Activated naive CD4-positive, alpha-beta T cell treated with anti-CD3 and anti-CD28 coated beads for 36 hours (primary cell): ENCODE measurements at regions not wholly inside any gene's neighbourhood (a gene's known extent, or its start where the extent isn't known, plus 50 kb on each side); places are given as distances from the start of the nearest gene placed in this dataset.

ENCODE experiments used
- CTCF ChIA-PET: fragments of 350-600 bp; sonication (Branson Sonifier 250); formaldehyde crosslinking; loops from one replicate; lab custom pipeline; 2021; ENCODE audit warnings: antibody characterized with exemption; lab: Charles Lee
- DNase-seq: peaks from one replicate; pipeline ENCODE4 v3.0.0-alpha.2; 2020
- H3K27ac Mint-ChIP-seq: one replicate; pipeline ENCODE4 v1.8.0; 2021; ENCODE audit warnings: mild to moderate bottlenecking, mixed read lengths
- H3K27me3 Mint-ChIP-seq: one replicate; pipeline ENCODE4 v1.8.0; 2021; ENCODE audit warnings: low read depth, mixed read lengths
- H3K36me3 Mint-ChIP-seq: one replicate; pipeline ENCODE4 v1.8.0; 2021; ENCODE audit warnings: low read depth, mixed read lengths
- H3K4me1 Mint-ChIP-seq: one replicate; pipeline ENCODE4 v1.8.0; 2021; ENCODE audit warnings: low read depth, mixed read lengths
- H3K4me3 Mint-ChIP-seq: one replicate; pipeline ENCODE4 v1.8.0; 2021; ENCODE audit warnings: mild to moderate bottlenecking, moderate library complexity, mixed read lengths
- H3K9me3 Mint-ChIP-seq: one replicate; pipeline ENCODE4 v1.8.0; 2021; ENCODE audit warnings: mixed read lengths
- intact Hi-C: fragments of 100-400 bp; cut with micrococcal nuclease; formaldehyde crosslinking; loops from one replicate; pipeline ENCODE4 v1.15.1; 2023

DNA sequence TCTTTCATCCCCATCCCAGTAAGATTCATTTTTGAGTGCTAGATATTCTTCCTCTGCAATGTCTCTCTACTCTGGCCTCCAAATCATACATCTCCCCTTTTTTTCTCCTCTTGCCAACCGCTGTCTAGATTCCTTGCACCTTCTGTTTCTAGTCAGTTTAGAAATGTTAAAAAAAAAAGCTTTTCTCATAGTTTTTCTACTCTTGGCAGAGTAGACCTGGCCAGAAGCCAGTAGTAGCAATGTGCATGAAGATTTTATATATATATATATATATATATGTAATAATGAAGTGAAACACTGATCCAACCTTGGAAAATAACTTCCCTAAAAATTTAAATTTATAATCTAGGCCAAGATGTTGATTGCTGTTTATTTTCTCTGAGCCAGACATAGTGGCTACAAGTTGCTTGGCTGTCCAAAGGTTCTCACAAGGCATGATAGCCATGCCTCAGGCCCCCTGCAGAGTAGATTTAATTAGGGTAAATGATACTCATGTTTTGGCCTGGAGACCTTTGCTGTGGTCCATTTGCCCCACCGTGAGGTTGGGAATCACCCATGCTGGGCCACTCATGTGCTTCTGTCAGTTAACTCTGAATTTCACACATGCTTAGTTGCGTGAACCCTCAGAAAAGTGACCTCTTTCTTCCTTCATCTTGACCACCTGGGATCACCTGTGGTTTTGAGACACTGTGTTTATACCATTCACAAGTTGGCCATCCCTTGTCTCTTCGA, 103.4 kb upstream of the KCNE2 start:
- no peak overlapping the region for H3K4me3 Mint-ChIP-seq
- no peak overlapping the region for H3K27ac Mint-ChIP-seq
- peaks cover 13% of the 10 kb centered on the region for H3K9me3 Mint-ChIP-seq
- intact Hi-C loops = no loop called here
- peaks cover 1% of the 10 kb centered on the region for H3K27me3 Mint-ChIP-seq
- CTCF ChIA-PET = interaction anchor here (0.6 to 0.7 kb wide), 2 partner anchors 30 to 51 kb away, joined by 3 read pairs; no protein-coding TSS in a partner anchor
- peaks cover 10% of the 10 kb centered on the region for H3K36me3 Mint-ChIP-seq
- no peak for DNase-seq
- no peaks in the 10 kb centered on the region for H3K4me1 Mint-ChIP-seq

DNA sequence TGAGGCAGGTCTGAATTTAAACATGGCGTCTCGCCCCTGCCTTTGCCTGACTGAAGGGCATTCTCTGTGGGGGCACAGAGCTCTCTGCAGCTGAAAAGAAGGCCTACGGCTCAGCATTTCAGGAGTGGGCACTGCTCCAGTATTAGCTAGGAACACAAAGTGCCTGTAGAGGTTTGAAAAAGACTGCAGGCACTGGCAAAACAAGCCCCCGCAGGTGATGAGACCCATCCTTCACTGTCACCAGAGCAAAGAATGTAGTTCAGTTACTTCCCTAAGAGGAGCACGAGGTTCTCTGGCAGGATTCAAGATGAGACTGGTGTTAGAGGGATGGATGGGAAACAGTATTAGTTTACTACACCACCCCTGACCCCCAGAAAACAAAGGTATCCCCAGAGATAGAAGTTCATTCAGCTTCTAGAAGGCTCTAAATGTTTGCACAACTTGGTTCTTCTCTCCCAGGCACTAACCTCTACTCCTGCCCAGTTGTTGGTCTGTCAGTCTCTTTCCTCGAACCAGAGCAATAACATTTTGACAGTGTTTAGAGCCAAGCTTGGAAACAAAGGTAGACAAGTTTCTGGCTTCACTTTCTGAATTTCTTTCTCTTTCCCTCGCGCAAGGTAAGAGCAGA, 101.9 kb upstream of the KCNE2 start:
- CTCF ChIA-PET = interaction anchor here (0.6 kb wide), 1 partner anchor 54 kb away, joined by 3 read pairs; no protein-coding TSS in a partner anchor
- Mint-ChIP-seq H3K27me3 (no peaks in the 10 kb centered on the region), H3K9me3 (peaks cover 11% of the 10 kb centered on the region), H3K4me3 (no peak overlapping the region), H3K36me3 (peaks cover 10% of the 10 kb centered on the region), H3K4me1 (no peaks in the 10 kb centered on the region), H3K27ac (no peak overlapping the region)
- intact Hi-C loops = no loop called here
- no peak for DNase-seq

DNA sequence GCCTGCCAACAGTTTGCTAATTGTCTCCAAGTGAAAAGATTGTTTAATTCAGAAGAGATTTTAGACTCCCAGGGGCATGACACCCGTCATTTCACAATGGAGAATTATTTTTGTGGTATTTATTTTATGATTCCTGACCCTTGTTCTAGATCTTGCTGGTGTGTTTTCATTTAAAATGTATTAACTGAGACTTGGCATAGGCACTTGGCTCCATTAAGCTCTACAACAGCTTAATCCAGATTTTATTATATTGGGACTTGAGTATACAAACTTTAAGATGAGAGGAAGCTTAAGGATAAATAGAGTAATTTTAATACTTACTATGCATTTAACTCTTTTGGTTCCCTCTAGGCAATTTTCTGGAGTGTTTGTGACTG, 101.3 kb upstream of the KCNE2 start:
- Mint-ChIP-seq H3K27ac (no peak overlapping the region), H3K9me3 (peaks cover 11% of the 10 kb centered on the region), H3K4me1 (no peaks in the 10 kb centered on the region), H3K27me3 (no peaks in the 10 kb centered on the region), H3K36me3 (peaks cover 10% of the 10 kb centered on the region), H3K4me3 (no peak overlapping the region)
- CTCF ChIA-PET = no interaction called here
- no peak for DNase-seq
- intact Hi-C loops = no loop called here

DNA sequence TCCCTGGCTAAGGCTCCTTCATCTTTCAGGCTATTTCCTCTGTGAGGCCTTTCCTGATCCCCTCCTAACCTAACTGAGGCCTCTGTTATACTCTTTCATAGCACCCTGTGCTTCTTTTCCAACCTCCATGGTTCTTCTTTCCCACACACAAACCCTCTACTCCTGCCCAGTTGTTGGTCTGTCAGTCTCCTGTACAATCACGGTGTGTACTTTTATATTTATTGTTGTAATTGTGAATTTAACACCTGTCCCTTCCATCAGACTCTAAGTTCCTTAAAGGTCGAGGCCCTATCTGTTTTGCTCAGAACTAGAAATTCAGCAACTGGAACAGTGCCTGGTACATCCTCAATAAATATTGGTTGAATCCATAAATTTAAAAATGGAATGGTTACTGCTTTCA, 100.2 kb upstream of the KCNE2 start:
- intact Hi-C loops = no loop called here
- no peak overlapping the region for H3K4me3 Mint-ChIP-seq
- H3K27me3 Mint-ChIP-seq = no peaks in the 10 kb centered on the region
- peaks cover 10% of the 10 kb centered on the region for H3K36me3 Mint-ChIP-seq
- no peak overlapping the region for H3K27ac Mint-ChIP-seq
- CTCF ChIA-PET = interaction anchor here (1.3 kb wide), 1 partner anchor 99 kb away, joined by 3 read pairs; no protein-coding TSS in a partner anchor
- peaks cover 11% of the 10 kb centered on the region for H3K9me3 Mint-ChIP-seq
- no peaks in the 10 kb centered on the region for H3K4me1 Mint-ChIP-seq
- no peak for DNase-seq

DNA sequence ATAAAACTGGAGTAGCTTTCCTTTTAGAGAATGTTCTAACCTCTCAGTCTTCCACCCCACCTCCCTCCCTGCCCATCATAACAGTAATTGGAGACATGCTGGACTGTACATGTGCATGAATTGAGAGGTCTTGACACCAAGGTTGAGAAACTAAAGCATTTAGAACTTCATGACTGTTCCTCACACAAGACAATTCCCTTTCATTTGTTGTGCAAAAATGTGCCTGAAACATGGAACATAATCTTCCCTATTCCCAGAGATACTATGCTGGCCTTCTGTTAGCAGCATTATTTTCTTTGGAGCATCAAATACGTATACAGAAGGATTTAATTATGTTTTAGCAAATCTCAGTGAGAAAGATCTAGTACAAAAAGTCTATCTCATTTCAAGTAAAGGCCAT, 97.5 kb upstream of the KCNE2 start:
- intact Hi-C loops = no loop called here
- DNase-seq = no peak
- H3K4me3 Mint-ChIP-seq = no peak overlapping the region
- no peaks in the 10 kb centered on the region for H3K4me1 Mint-ChIP-seq
- H3K27ac Mint-ChIP-seq = no peak overlapping the region
- H3K36me3 Mint-ChIP-seq = peaks cover 10% of the 10 kb centered on the region
- H3K9me3 Mint-ChIP-seq = peaks cover 11% of the 10 kb centered on the region
- H3K27me3 Mint-ChIP-seq = no peaks in the 10 kb centered on the region
- CTCF ChIA-PET = no interaction called here

DNA sequence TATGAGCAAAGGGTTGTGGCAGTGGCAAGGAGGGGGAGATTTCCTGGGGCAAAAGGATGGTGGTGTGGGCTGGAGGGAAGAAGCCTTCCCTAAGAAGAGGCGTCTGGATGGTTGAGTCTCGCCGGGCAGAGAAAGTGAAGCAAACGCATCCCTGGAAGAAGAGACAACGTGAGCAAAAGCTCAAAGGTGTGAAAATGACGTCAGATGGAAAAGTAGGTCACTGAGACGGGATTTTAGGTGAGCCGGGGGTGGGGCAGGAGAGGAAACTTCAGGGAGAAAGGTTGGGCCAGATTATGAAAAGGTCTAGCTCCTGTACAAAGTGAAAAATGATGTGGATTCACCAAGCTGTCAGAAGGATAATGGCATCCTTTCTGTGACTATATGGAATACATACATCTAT, 95.3 kb upstream of the KCNE2 start:
- CTCF ChIA-PET = no interaction called here
- no peak overlapping the region for H3K27ac Mint-ChIP-seq
- DNase-seq = no peak
- H3K9me3 Mint-ChIP-seq = peaks cover 5% of the 10 kb centered on the region
- no peaks in the 10 kb centered on the region for H3K4me1 Mint-ChIP-seq
- intact Hi-C loops = no loop called here
- H3K36me3 Mint-ChIP-seq = peaks cover 3% of the 10 kb centered on the region
- no peak overlapping the region for H3K4me3 Mint-ChIP-seq
- peaks cover 2% of the 10 kb centered on the region for H3K27me3 Mint-ChIP-seq

DNA sequence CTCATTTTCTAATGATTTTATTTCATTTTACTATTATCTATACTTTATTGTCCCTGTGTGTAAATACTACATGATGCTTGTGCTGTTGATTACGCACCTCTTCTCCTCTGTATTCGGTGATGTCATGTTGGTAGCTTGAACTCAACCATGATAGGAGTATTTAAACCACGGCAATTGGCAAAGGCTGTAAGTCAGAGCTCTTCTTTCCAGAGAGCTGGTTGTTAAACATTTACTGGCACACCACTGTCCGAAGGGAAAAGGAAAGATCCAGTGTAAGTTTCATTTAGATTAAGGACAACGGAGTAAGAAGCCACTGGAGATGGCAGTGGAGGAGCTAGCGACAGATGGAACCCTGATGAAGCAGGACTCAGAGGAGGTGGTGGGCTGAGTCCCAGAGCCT, 93.4 kb upstream of the KCNE2 start:
- intact Hi-C loops = no loop called here
- no peak overlapping the region for H3K27ac Mint-ChIP-seq
- CTCF ChIA-PET = interaction anchor here (0.6 to 1.9 kb wide), 3 partner anchors 78 to 346 kb away, joined by 3 to 5 read pairs (median 3); no protein-coding TSS in a partner anchor
- no peak for DNase-seq
- no peaks in the 10 kb centered on the region for H3K4me1 Mint-ChIP-seq
- H3K4me3 Mint-ChIP-seq = no peak overlapping the region
- no peaks in the 10 kb centered on the region for H3K9me3 Mint-ChIP-seq
- peaks cover 4% of the 10 kb centered on the region for H3K27me3 Mint-ChIP-seq
- no peaks in the 10 kb centered on the region for H3K36me3 Mint-ChIP-seq

DNA sequence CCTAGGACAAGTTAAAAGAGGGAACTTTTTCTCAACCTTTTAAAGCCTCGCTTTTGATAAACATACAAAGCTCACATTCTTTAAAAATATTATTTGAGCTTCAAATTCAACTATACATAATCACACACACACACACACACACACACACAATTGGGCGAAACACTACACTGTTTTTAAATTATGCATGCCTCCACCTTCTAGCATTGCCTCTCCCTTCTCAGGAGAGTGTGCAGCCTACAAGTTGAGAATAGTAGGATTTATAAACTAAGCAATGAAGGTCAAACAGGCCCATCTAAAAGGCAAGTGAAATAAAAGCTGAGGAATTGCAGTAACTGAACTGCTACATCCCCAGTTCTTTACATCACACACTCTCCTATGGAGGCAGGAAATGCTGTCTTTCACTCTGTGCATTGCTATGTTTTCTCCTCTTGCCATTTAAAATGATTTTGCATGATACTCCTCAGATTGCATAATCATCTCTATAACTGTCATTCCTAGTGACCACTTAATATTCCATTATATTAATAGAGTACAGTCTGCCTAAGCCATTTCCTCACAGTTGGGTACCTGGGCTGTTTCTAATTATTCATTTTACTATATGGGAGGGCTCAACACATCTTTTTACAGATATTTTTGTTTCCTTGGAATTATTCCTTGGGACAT, 92.5 kb upstream of the KCNE2 start:
- peaks cover 4% of the 10 kb centered on the region for H3K27me3 Mint-ChIP-seq
- no peak overlapping the region for H3K27ac Mint-ChIP-seq
- intact Hi-C loops = no loop called here
- CTCF ChIA-PET = interaction anchor here (1.9 kb wide), 1 partner anchor 77 kb away, joined by 5 read pairs; no protein-coding TSS in a partner anchor
- H3K4me3 Mint-ChIP-seq = no peak overlapping the region
- DNase-seq = no peak
- H3K9me3 Mint-ChIP-seq = no peaks in the 10 kb centered on the region
- H3K4me1 Mint-ChIP-seq = no peaks in the 10 kb centered on the region
- no peaks in the 10 kb centered on the region for H3K36me3 Mint-ChIP-seq

DNA sequence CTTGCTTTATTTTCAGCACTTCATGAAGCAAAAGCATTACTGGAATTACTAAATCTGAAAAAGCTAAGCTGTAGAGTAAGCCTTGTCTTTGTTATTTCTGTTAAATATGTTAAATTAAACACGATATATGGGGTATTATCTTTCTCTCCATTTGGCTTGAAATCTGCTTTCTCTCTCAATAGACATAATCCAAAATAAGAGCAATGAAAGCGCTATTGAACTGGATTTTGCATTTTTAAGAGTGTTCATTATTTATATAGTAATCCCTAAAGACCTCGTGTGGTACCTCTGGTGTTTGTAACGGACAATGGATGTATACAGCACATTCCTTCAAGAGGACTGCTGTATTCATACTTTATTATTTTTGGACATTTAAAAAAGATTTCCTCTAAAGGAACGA, 91.5 kb upstream of the KCNE2 start:
- CTCF ChIA-PET = no interaction called here
- DNase-seq = no peak
- no peak overlapping the region for H3K4me3 Mint-ChIP-seq
- H3K27me3 Mint-ChIP-seq = peaks cover 4% of the 10 kb centered on the region
- intact Hi-C loops = no loop called here
- H3K9me3 Mint-ChIP-seq = no peaks in the 10 kb centered on the region
- no peak overlapping the region for H3K27ac Mint-ChIP-seq
- peaks cover 2% of the 10 kb centered on the region for H3K4me1 Mint-ChIP-seq
- no peaks in the 10 kb centered on the region for H3K36me3 Mint-ChIP-seq

DNA sequence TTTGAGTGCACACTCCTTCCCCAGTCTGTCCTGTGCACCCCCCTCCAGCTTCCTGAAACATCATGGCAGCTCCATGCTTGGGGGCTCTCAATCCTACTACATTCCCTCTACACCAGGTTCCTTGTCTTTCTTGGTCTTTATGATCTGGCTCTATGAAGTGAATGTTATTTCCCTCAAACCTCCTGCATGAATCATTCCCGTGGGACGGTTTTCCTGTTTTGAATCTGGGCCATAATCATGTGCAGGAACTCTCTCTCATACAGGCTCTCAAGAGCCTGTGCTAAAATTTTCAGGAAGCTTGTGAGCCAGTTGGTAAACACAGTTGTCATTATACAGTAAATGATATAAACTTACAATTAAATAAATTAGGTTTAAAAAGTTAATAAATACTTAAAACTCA, 89.8 kb upstream of the KCNE2 start:
- intact Hi-C loops = no loop called here
- CTCF ChIA-PET = interaction anchor here (0.5 to 0.9 kb wide), 2 partner anchors 74 to 1643 kb away, joined by 3 read pairs; no protein-coding TSS in a partner anchor

DNA sequence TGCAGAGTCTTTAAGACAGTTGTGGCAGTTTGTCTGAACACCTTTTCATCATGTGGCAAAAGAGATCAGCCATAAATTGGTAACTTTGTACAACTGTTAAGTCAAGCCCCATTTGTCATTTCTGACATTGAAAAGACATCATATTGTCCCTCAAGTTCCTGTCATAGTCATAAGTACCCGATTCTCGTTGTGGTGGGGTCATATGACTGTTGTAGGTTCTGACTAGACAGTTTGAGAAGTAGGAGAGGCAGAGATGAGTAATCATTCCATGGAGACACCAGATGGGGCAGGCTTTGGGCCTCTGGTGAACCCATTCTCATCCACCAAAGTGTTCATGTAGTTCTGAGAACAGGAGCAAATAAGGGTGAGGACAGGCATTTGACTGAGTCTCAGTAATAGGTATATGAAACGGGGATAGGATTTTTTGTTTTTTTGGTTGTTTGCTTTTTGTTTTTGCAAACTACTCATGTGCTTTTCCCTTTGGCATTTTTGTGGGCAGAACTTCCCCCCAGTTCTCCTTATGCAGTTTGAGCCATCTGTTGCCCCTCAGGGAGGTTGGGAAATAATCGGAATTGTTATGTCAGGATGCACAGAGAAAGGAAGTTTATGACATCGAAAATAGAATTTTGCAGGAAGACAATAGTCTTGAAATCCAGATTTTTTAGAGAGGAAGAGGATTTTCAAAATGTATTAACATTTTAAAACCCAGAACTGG, 86.9 kb upstream of the KCNE2 start:
- Mint-ChIP-seq H3K36me3 (no peaks in the 10 kb centered on the region), H3K4me3 (no peak overlapping the region), H3K9me3 (no peaks in the 10 kb centered on the region), H3K4me1 (peaks cover 2% of the 10 kb centered on the region), H3K27me3 (peaks cover 4% of the 10 kb centered on the region), H3K27ac (no peak overlapping the region)
- intact Hi-C loops = no loop called here
- CTCF ChIA-PET = no interaction called here
- DNase-seq = peak; percentile 52

More for the DNA sequence above, 89.8 kb upstream of the KCNE2 start:
- no peak for DNase-seq
- H3K4me1 Mint-ChIP-seq = peaks cover 2% of the 10 kb centered on the region
- no peaks in the 10 kb centered on the region for H3K36me3 Mint-ChIP-seq
- H3K27me3 Mint-ChIP-seq = peaks cover 4% of the 10 kb centered on the region
- H3K9me3 Mint-ChIP-seq = no peaks in the 10 kb centered on the region
- H3K4me3 Mint-ChIP-seq = no peak overlapping the region
- no peak overlapping the region for H3K27ac Mint-ChIP-seq

DNA sequence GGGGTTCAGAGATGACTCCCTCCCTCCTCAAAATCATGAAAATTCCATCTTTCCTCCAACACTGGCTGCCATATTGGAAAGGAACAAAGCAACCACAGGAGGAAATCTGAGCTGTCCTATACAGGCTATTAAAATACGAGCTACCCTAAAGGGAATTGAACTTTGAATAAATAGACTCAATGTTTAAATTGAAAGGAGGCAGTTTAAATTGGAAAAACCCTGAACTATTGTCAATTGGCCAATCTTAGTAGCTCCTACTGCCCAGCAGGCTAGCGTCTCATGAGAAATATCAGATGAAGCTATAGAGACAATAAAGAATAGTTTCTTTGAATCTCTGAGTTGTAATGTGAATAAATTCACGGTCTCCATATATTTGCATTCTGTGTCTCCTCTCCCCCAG, 85.4 kb upstream of the KCNE2 start:
- intact Hi-C loops = no loop called here
- Mint-ChIP-seq H3K4me3 (no peak overlapping the region), H3K4me1 (peaks cover 2% of the 10 kb centered on the region), H3K27me3 (peaks cover 3% of the 10 kb centered on the region), H3K36me3 (no peaks in the 10 kb centered on the region), H3K27ac (no peak overlapping the region), H3K9me3 (no peaks in the 10 kb centered on the region)
- no peak for DNase-seq
- CTCF ChIA-PET = interaction anchor here (0.6 to 0.9 kb wide), 2 partner anchors 21 to 188 kb away, joined by 3 read pairs; no protein-coding TSS in a partner anchor
